ENCODE measurements at regions not wholly inside any gene's neighbourhood (a gene's known extent, or its start where the extent isn't known, plus 50 kb on each side); places are given as distances from the start of the nearest gene placed in this dataset.
A peak's percentile ranks its signal among the peaks of the same experiment; 100 is the strongest.

- no peak overlapping the region for H3K4me3 ChIP-seq (replicated peaks in 1 of 3)
- WGBS, 2 donors = 76 to 82% methylated on average over 13 of the region's 13 CpGs
- no peak for DNase-seq
- H3K36me3 ChIP-seq = no peaks in the 10 kb centered on the region
- H3K27ac ChIP-seq = no peak overlapping the region
- no peaks in the 10 kb centered on the region for H3K27me3 ChIP-seq
- no peak for TF ChIP-seq CTCF (IDR thresholded peaks at IDR 0.05)
- TF ChIP-seq POLR2A (IDR thresholded peaks at IDR 0.05) = no peak
- peaks cover 0 to 22% of the 10 kb centered on the region in 2 donors for H3K4me1 ChIP-seq
- no peaks in the 10 kb centered on the region for H3K9me3 ChIP-seq
- intact Hi-C loops (cut with DNase I) = no loop called here
These were observed 58.9 kb upstream of the STK17B start for GRCh38 chr2:196230061-196230854.

- no peaks in the 10 kb centered on the region for H3K27me3 ChIP-seq
- no peak for TF ChIP-seq CTCF (IDR thresholded peaks at IDR 0.05)
- no peak for TF ChIP-seq POLR2A (IDR thresholded peaks at IDR 0.05)
- H3K4me3 ChIP-seq (replicated peaks in 1 of 3) = no peak overlapping the region
- no peaks in the 10 kb centered on the region for H3K36me3 ChIP-seq
- intact Hi-C loops (cut with DNase I) = no loop called here
- no peak for DNase-seq
- H3K27ac ChIP-seq = peak overlapping the region; percentile 2 to 26 (median 24)
- H3K9me3 ChIP-seq = no peaks in the 10 kb centered on the region
- WGBS, 2 donors = 44 to 46% methylated on average over 5 of the region's 5 CpGs
- peaks cover 0 to 22% of the 10 kb centered on the region in 2 donors for H3K4me1 ChIP-seq
These were observed 61.8 kb upstream of the STK17B start for GRCh38 chr2:196233021-196233804.

GRCh38 chr2:196233805-196234475 is 62.6 kb upstream of the STK17B start:
- Histone ChIP-seq H3K4me3 (replicated peaks in 1 of 3) (no peak overlapping the region), H3K36me3 (no peaks in the 10 kb centered on the region), H3K27ac (peak overlapping the region; percentile 24 to 27 (median 26)), H3K27me3 (no peaks in the 10 kb centered on the region), H3K9me3 (no peaks in the 10 kb centered on the region), H3K4me1 (peaks cover 0 to 22% of the 10 kb centered on the region in 2 donors)
- WGBS, 2 donors = 92 to 93% methylated on average over 4 of the region's 4 CpGs
- intact Hi-C loops (cut with DNase I) = no loop called here
- DNase-seq = no peak
- TF ChIP-seq POLR2A (IDR thresholded peaks at IDR 0.05) (no peak), CTCF (IDR thresholded peaks at IDR 0.05) (no peak)

- Histone ChIP-seq H3K36me3 (no peaks in the 10 kb centered on the region), H3K27me3 (no peaks in the 10 kb centered on the region), H3K9me3 (no peaks in the 10 kb centered on the region), H3K27ac (no peak overlapping the region), H3K4me3 (replicated peaks in 1 of 3) (no peak overlapping the region), H3K4me1 (peaks cover 0 to 28% of the 10 kb centered on the region in 2 donors)
- TF ChIP-seq CTCF (IDR thresholded peaks at IDR 0.05) = no peak
- TF ChIP-seq POLR2A (IDR thresholded peaks at IDR 0.05) = no peak
- WGBS, 2 donors = 88 to 92% methylated on average over 4 of the region's 4 CpGs
- DNase-seq = no peak
- intact Hi-C loops (cut with DNase I) = no loop called here
These were observed 63.3 kb upstream of the STK17B start for GRCh38 chr2:196234672-196235071.

Data from thyroid gland (tissue), 4 donors.